HUES64 (cell line): ENCODE measurements at regions not wholly inside any gene's neighbourhood (a gene's known extent, or its start where the extent isn't known, plus 50 kb on each side); places are given as distances from the start of the nearest gene placed in this dataset.

Experiments used
- H3K27ac ChIP-seq: 2 replicates; pipeline ENCODE4 v1.7.0; 2013; ENCODE audit warnings: low read depth, low read length, inconsistent platforms
- H3K27me3 ChIP-seq: 2 replicates; pipeline ENCODE4 v1.6.1; 2013; ENCODE audit warnings: mild to moderate bottlenecking, low read length; ENCODE audit not compliant: insufficient read depth
- H3K36me3 ChIP-seq: 2 replicates; pipeline ENCODE4 v1.6.1; 2013; ENCODE audit warnings: mild to moderate bottlenecking, low read length; ENCODE audit not compliant: insufficient read depth
- H3K4me1 ChIP-seq: 2 replicates; pipeline ENCODE4 v1.6.1; 2013; ENCODE audit warnings: mild to moderate bottlenecking, low read length, moderate library complexity; ENCODE audit not compliant: insufficient read depth
- H3K4me3 ChIP-seq: 2 replicates; pipeline ENCODE4 v1.5.1; 2013; ENCODE audit warnings: mild to moderate bottlenecking, low read length, moderate library complexity
- H3K9ac ChIP-seq: 2 replicates; pipeline ENCODE4 v1.6.1; 2013; ENCODE audit warnings: mild to moderate bottlenecking, low read depth, low read length
- H3K9me3 ChIP-seq: 2 replicates; pipeline ENCODE4 v1.6.1; 2013; ENCODE audit warnings: low read depth, low read length; ENCODE audit not compliant: insufficient read depth
- WGBS: fragments of 150-250, 120-280 bp; methylation state at CpG from one replicate; pipeline ENCODE4 v1.1.7; 2013; ENCODE audit warnings: missing lambda C conversion rate; 5-methylcytosine and 5-hydroxymethylcytosine counted together

DNA sequence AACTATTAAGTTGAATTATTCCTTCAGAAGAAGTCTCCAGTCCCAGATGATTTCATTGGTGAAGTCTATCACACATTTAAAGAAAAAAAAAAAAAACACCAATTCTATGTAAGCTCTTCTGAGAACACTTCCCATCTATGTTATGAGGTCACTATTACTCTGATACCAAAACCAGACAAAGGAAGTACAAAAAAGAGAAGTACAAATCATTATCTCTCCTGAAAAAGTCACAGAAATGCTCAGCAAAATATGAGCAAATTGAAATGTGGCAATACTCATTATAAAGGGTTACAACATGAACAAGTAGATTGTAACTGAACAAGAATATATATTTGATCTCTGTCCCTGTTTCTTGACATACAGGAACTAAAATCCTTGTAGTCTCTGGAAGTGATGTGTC lies 280.4 kb downstream of the TLE1 start:
- Histone ChIP-seq H3K4me1 (no peaks in the 10 kb centered on the region), H3K9ac (no peak overlapping the region), H3K27me3 (no peaks in the 10 kb centered on the region), H3K9me3 (no peaks in the 10 kb centered on the region), H3K36me3 (no peaks in the 10 kb centered on the region), H3K27ac (no peak overlapping the region), H3K4me3 (no peak overlapping the region)

DNA sequence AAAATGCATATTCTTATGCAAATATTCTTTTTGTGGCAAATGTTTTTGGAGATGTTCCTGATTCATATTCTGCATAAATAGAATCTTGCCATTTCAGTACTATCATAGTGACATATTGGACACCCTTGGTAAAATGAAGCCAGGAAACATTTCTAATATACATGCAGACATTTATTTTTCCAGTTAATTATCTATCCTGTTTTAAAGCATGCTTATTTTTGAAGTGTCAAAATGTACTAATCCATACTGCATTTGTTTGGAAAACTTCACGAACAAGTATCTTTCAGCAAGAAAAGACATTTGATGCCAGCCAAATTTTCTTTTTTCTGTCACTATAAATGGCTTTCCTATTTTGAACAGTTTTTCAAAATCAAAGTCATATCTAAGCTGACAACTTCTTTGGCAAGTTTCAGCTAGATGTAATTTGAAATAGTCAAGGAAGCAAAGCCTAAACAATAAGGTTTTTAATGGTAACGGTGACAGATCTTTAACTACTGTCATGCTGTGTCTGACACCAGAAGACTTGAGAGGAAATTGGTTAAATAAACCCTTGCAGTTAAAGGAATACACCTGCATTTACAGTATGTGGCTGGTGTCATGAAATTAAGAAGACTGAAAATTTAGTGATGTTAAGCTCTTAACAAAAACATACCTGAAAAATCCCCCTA lies 284.3 kb downstream of the TLE1 start:
- H3K27me3 ChIP-seq: no peaks in the 10 kb centered on the region
- 90% methylated on average over 2 of the region's 2 CpGs for WGBS
- no peak overlapping the region for H3K9ac ChIP-seq
- H3K9me3 ChIP-seq: no peaks in the 10 kb centered on the region
- H3K4me3 ChIP-seq: no peak overlapping the region
- no peak overlapping the region for H3K27ac ChIP-seq
- no peaks in the 10 kb centered on the region for H3K4me1 ChIP-seq
- no peaks in the 10 kb centered on the region for H3K36me3 ChIP-seq

DNA sequence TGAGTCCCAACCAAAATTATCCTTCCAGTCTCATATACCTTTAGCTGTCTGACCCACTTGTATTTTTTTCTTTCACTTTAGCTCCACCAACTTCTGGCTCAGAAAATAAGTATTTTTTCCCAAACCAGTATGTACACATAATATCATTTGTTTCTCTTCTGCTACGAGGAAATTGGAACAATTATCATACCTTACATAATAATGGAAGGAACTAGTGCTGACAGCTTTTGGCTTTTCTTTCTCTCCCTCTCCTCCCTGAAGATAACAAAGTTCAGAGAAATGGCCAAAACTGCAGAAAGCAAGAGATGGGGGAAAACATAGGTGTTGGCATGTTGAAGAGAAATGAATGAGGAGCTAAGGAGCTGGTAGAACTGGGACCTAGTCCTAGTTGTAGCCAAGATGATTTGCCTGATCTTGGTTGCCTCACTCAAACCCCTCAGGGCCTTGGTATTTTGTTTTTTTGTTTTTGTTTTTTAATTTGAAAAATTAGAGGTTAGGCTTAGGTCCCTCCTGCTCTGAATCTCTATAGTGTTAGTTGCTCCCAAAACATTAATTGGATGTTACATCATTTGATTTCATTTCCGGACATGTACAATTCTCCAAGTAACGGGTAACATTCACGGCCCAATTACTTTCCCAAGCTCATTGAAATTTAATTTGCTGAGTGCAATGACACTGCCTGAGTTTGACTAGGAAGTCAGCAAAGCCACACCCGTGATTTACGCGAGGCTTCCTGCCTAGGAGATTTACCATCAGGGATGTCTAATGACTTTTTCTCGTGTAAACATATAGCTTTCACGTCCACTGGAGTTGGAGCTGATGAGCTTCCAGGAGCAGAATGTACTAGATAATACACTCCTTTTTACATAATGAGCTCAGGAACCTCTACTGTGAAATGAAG lies 291.6 kb downstream of the TLE1 start:
- Histone ChIP-seq H3K9ac (no peak overlapping the region), H3K36me3 (no peaks in the 10 kb centered on the region), H3K27ac (no peak overlapping the region), H3K9me3 (no peaks in the 10 kb centered on the region), H3K4me3 (no peak overlapping the region), H3K4me1 (no peaks in the 10 kb centered on the region), H3K27me3 (no peaks in the 10 kb centered on the region)
- WGBS: 86% methylated on average over 8 of the region's 9 CpGs

DNA sequence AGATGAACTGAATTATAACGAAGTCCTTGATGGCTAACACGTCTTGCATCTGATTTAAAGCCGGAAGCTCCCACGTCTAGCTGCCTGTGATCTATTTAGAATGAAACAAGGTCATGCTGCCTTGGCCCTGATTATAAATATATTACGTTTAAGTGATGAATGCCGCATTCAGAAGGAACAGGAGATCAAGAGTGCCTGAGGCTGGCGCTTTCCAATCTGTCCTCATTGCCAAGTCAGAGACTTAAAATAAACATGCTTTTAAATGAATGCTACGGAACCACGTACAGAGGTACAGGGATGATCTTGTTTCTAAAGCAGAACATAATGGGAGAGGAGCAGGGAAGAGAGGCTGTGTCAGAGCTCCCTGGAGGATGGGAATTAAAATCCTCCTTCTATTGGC lies 292.8 kb downstream of the TLE1 start:
- Histone ChIP-seq H3K4me1 (no peaks in the 10 kb centered on the region), H3K9me3 (no peaks in the 10 kb centered on the region), H3K4me3 (no peak overlapping the region), H3K9ac (no peak overlapping the region), H3K27me3 (no peaks in the 10 kb centered on the region), H3K27ac (no peak overlapping the region), H3K36me3 (no peaks in the 10 kb centered on the region)
- 94% methylated on average over 9 of the region's 9 CpGs for WGBS

DNA sequence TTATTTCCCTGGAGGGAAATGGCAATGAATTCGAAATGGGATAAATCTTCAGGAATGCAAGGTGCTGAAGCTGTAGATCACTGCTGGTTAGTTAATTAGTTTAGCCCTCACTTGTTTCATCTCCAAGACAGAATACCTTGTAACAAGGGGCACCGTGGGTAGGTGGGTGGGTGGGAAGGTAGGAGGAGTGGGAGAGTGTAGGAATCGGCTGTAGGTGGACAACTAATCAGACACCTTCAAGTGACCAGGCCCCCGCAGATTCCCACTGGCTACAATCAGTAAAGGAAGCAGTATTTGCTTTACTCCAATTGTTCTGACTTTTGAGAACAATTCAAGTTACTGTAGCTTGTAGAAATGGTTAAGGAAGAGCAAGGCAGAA lies 293.7 kb downstream of the TLE1 start:
- Histone ChIP-seq H3K27ac (no peak overlapping the region), H3K9ac (no peak overlapping the region), H3K36me3 (no peaks in the 10 kb centered on the region), H3K4me3 (no peak overlapping the region), H3K9me3 (no peaks in the 10 kb centered on the region), H3K4me1 (no peaks in the 10 kb centered on the region), H3K27me3 (no peaks in the 10 kb centered on the region)
- 89% methylated on average over 4 of the region's 4 CpGs for WGBS

DNA sequence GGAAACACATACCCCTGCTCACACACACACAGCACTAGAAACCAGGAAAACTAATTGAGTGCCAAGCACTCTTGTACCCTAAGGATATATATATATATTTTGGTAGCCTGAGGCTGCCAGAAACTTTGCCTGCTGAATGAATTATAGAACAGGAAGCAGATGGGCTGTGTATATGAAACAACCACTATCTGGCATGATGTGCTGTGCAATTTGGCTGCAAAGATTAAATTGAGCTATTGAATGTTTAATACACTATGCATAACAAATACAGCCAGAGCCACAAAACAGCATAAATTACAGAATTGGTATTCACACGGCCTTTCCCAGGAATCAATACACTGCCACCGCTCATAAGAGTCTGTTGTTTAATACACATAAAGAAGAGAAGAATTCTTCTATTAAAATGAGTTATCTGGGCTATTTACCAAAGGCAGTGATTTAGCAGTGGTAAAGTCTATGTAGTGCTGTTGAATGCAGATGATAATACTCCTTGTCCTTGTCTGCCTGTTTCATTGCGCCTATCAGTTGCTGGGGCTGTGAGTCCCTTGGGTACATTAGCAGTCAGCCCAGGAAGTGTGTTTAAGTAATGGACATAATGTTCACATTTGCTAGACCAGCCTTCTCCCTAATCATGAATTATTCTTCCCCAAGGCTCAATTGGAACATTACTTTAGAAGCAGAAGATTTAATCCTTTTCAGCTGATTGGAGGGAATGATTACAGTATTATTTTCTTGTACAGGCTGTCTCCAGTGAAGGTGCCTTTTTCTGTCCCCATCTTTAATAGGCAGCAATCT lies 294.3 kb downstream of the TLE1 start:
- H3K27me3 ChIP-seq: no peaks in the 10 kb centered on the region
- H3K4me1 ChIP-seq: no peaks in the 10 kb centered on the region
- H3K27ac ChIP-seq: no peak overlapping the region
- H3K4me3 ChIP-seq: no peak overlapping the region
- no peaks in the 10 kb centered on the region for H3K9me3 ChIP-seq
- H3K36me3 ChIP-seq: no peaks in the 10 kb centered on the region
- H3K9ac ChIP-seq: no peak overlapping the region
- WGBS: 100% methylated on average over 2 of the region's 3 CpGs

DNA sequence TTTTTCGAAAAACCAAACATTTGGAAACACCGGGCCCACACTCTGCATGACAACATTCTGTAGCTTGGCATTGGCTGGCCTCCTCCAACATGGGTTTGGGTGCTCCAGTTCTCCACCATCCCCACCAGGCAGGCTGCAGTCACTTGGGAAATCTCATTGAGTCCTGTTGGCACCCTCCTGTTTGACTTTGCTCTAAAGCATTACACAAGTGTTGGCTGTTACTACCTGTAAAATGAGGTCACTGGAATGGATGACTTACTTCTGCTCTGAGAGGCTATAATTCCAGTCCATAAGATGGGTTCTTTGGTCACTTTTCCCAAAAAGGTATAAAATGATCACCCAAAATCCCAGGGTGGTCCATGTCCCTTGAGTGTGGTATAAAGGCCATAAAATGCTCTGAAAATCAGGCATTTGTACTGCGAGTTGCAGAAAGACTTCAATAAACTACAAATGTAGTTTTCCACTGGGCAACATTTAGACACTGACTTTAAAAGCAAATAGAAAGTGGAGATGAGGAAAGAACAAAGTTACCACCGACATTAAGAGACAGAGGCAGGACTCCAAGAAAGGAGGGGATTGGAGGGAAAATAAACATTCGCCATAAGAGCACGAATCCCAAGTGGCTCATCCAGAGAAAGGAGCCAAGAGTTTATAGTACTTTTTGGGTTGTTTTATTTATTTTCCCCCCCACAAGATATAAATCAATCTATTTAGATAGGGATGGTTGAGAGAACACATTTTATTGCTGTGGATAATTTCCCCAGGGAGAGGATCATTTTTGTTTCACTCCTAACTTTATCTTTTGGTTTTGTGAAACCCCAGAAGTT lies 295.1 kb downstream of the TLE1 start:
- WGBS: 97% methylated on average over 6 of the region's 6 CpGs
- Histone ChIP-seq H3K4me1 (no peaks in the 10 kb centered on the region), H3K4me3 (no peak overlapping the region), H3K36me3 (no peaks in the 10 kb centered on the region), H3K9me3 (no peaks in the 10 kb centered on the region), H3K27me3 (no peaks in the 10 kb centered on the region), H3K9ac (no peak overlapping the region), H3K27ac (no peak overlapping the region)

DNA sequence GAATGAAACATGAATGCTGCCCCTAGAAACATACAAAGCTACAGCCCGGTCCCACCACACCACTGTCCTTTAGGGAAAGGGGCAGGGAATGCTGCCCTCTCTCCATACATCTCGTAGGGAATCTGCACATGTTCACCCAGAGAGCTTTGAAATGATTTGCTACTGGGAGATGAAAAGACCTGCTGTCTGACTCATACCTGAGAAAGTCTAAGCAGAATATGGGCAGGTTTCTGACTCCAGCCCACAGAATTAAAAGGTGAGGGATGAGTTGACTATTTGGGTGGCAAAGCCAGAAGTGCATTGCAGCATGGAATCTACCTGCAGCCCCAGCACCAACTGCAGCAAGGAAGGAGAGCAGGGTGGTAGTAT lies 297.9 kb downstream of the TLE1 start:
- Histone ChIP-seq H3K36me3 (no peaks in the 10 kb centered on the region), H3K9me3 (no peaks in the 10 kb centered on the region), H3K9ac (no peak overlapping the region), H3K27ac (no peak overlapping the region), H3K4me1 (no peaks in the 10 kb centered on the region), H3K4me3 (no peak overlapping the region), H3K27me3 (no peaks in the 10 kb centered on the region)
- 89% methylated on average over 2 of the region's 2 CpGs for WGBS

DNA sequence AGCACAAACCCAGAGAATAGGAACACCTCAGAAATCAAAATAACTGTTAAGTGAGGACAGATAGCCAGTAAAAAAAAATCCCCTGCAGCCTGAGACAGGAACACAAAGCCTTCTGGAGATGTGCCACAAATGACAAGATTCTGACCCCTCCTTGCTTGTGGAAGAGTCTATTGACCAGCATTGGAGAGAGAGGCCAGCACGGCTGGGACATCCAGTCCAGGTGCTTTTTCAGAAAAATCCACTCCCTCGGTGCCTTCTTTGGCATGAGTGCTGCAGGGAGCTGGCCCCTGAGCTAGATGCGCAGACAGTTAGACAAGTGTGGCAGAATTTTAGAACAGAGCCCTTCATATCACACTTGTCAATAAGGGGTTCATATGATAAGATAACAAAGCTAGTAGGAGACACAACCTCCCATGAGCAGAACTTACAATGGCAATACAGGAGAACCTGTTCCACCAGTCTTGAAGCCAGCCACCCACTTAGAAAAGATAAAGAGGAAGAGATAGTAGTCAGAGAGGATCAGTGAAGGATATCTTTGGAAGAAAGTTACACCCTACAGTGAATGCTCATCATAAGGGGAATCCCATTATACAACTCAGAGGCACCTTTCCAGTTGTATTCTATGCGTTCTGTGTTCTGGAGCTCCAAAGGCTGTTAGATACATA lies 298.4 kb downstream of the TLE1 start:
- Histone ChIP-seq H3K4me3 (no peak overlapping the region), H3K36me3 (no peaks in the 10 kb centered on the region), H3K9ac (no peak overlapping the region), H3K27ac (no peak overlapping the region), H3K9me3 (no peaks in the 10 kb centered on the region), H3K27me3 (no peaks in the 10 kb centered on the region), H3K4me1 (no peaks in the 10 kb centered on the region)
- WGBS: 94% methylated on average over 4 of the region's 4 CpGs

DNA sequence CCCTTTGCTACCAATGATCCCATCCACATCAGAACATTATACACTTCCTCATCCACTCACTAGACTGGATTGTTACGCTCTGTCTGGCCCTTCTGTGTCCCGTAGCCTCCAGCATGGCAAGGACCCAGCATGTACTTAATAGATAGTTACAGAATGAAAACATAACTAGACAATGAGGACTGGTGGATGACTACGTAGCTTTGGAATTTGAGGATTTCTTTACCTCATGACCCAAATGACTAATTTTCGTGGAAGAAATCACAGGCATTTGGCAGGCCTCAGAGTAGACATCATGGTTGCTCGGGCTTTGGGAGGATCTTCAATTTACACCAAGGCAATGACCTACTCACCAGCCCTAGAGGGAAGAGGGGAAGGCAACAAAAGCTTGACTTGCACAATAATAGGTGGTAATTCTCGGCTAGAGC lies 299.8 kb downstream of the TLE1 start:
- no peaks in the 10 kb centered on the region for H3K9me3 ChIP-seq
- H3K4me3 ChIP-seq: no peak overlapping the region
- no peaks in the 10 kb centered on the region for H3K36me3 ChIP-seq
- H3K9ac ChIP-seq: no peak overlapping the region
- no peaks in the 10 kb centered on the region for H3K27me3 ChIP-seq
- no peaks in the 10 kb centered on the region for H3K4me1 ChIP-seq
- H3K27ac ChIP-seq: no peak overlapping the region
- WGBS: 90% methylated on average over 6 of the region's 6 CpGs
